A549 (cell line): ENCODE measurements at regions not wholly inside any gene's neighbourhood (a gene's known extent, or its start where the extent isn't known, plus 50 kb on each side); places are given as distances from the start of the nearest gene placed in this dataset.

Experiments used
- CHD4 ChIP-seq: fragments of 200-600 bp; sonication (generic); IDR thresholded peaks from 2 replicates; pipeline ENCODE4 v1.6.1; 2016; ENCODE audit warnings: antibody characterized with exemption, mild to moderate bottlenecking, borderline replicate concordance
- EP300 ChIP-seq, 2 experiments: fragments of >200 bp; sonication (Bioruptor Twin); formaldehyde crosslinking; IDR thresholded peaks; 2 replicates in 1 of 2; 3 replicates in 1 of 2; pipeline ENCODE4 v1.6.1; 2016 to 2017
- JUNB ChIP-seq: fragments of >200 bp; sonication (Bioruptor Twin); formaldehyde crosslinking; IDR thresholded peaks from 2 replicates; pipeline ENCODE4 v1.6.1; 2016
- RAD21 ChIP-seq, 2 experiments: fragments of >200 bp in 1 of 2; sonication (Bioruptor Twin) in 1 of 2; formaldehyde crosslinking in 1 of 2; IDR thresholded peaks in 1 of 2; conservative IDR thresholded peaks in 1 of 2; 2 replicates in 1 of 2; 3 replicates in 1 of 2; pipeline ENCODE4 v1.6.1; 2012 to 2018; ENCODE audit warnings: inconsistent platforms in 1 of 2
- TF ChIP-seq, protein P1 (sequence below): fragments of 450-650 bp; IDR thresholded peaks from 2 replicates; pipeline ENCODE4 v1.6.1; 2014; ENCODE audit warnings: antibody characterized with exemption
- TF ChIP-seq, protein P2 (sequence below): fragments of >200 bp; sonication (Bioruptor Twin); formaldehyde crosslinking; IDR thresholded peaks from 3 replicates; pipeline ENCODE4 v1.5.1; 2016

DNA sequence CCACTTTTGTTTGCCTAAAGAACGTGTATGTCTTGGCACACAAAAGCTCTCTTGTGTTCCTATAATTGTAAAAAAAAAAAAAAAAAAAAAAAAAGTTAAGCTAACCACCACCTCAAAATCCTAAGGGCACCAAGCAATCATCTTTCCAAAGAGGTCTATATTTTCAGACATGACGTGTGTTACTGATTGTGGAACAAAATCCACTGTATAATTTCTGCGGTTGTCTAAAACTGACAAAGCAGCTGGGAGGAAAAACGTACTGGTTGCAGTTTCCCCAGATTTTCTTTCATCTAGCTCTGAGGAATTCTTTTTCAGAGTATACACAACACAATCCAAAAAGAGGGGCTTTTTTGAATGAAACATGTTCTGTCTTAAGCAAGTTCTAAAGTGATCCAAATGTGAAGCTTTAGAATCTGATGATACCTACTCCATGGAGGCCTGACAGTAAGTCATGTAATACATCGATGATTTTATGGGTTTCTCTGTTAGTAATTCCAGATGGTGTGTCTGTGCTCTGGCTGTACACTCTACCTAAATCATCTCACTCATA, 375.6 kb upstream of the NUDT12 start:
- TF ChIP-seq, protein P1, sequence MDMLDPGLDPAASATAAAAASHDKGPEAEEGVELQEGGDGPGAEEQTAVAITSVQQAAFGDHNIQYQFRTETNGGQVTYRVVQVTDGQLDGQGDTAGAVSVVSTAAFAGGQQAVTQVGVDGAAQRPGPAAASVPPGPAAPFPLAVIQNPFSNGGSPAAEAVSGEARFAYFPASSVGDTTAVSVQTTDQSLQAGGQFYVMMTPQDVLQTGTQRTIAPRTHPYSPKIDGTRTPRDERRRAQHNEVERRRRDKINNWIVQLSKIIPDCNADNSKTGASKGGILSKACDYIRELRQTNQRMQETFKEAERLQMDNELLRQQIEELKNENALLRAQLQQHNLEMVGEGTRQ, result no peak
- TF ChIP-seq, protein P2, sequence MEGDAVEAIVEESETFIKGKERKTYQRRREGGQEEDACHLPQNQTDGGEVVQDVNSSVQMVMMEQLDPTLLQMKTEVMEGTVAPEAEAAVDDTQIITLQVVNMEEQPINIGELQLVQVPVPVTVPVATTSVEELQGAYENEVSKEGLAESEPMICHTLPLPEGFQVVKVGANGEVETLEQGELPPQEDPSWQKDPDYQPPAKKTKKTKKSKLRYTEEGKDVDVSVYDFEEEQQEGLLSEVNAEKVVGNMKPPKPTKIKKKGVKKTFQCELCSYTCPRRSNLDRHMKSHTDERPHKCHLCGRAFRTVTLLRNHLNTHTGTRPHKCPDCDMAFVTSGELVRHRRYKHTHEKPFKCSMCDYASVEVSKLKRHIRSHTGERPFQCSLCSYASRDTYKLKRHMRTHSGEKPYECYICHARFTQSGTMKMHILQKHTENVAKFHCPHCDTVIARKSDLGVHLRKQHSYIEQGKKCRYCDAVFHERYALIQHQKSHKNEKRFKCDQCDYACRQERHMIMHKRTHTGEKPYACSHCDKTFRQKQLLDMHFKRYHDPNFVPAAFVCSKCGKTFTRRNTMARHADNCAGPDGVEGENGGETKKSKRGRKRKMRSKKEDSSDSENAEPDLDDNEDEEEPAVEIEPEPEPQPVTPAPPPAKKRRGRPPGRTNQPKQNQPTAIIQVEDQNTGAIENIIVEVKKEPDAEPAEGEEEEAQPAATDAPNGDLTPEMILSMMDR, result no peak
- TF ChIP-seq RAD21 (conservative IDR thresholded peaks at IDR 0.05 in 1 of 2, IDR thresholded peaks at IDR 0.05 in 1 of 2) (no peak), EP300 (IDR thresholded peaks at IDR 0.05) (no peak), CHD4 (no peak), JUNB (no peak)
